ENCODE measurements at regions not wholly inside any gene's neighbourhood (a gene's known extent, or its start where the extent isn't known, plus 50 kb on each side); places are given as distances from the start of the nearest gene placed in this dataset.

DNA sequence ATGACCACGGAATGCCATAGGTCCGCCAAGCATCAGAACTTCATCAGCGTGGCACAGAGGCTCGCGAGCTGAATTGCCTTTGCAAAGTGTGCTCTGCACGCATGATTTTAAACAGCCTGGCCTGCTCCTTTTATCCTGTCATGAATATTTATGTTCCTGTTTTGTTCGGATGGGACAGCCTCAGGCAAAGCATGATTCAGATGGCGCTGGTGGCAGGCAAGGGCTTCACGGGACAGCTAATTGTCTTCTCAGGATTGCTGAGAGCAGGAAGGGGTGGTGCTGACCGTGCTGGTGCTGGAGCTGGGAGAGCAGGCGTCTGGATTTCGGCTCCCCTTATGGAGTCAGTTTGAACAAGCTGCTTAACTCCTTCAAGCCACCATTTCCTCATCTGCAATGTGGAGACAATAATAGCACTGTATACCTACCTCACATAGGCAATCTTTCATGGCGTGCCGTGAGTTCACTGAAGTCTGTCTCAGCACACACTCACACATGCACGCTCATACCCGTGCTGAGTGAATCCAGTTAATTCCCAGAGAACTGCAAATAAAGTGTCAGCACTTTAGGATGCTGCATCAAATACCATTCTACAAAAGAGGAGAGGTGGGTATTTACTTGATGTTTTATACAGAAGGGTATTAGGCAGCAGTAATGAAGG, 79.7 kb upstream of the APCDD1 start:
- TF ChIP-seq, protein P1, sequence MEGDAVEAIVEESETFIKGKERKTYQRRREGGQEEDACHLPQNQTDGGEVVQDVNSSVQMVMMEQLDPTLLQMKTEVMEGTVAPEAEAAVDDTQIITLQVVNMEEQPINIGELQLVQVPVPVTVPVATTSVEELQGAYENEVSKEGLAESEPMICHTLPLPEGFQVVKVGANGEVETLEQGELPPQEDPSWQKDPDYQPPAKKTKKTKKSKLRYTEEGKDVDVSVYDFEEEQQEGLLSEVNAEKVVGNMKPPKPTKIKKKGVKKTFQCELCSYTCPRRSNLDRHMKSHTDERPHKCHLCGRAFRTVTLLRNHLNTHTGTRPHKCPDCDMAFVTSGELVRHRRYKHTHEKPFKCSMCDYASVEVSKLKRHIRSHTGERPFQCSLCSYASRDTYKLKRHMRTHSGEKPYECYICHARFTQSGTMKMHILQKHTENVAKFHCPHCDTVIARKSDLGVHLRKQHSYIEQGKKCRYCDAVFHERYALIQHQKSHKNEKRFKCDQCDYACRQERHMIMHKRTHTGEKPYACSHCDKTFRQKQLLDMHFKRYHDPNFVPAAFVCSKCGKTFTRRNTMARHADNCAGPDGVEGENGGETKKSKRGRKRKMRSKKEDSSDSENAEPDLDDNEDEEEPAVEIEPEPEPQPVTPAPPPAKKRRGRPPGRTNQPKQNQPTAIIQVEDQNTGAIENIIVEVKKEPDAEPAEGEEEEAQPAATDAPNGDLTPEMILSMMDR (IDR thresholded peaks at IDR 0.05) = no peak
- no peak for TF ChIP-seq POLR2A (IDR thresholded peaks at IDR 0.05)
